HG02943 (cell line): ENCODE measurements at regions not wholly inside any gene's neighbourhood (a gene's known extent, or its start where the extent isn't known, plus 50 kb on each side); places are given as distances from the start of the nearest gene placed in this dataset.
"Not testable (repeated sequence)": the region's sequence is repeated elsewhere in the genome, so short reads cannot be mapped to it uniquely, and the experiment has no call there.

Experiments
- ATAC-seq: cut with Tn5 transposase; IDR thresholded peaks from one replicate; pipeline ENCODE4 v1.9.1; 2021; ENCODE audit warnings: mild to moderate bottlenecking, low read depth, moderate library complexity; ENCODE audit not compliant: unreplicated experiment

DNA sequence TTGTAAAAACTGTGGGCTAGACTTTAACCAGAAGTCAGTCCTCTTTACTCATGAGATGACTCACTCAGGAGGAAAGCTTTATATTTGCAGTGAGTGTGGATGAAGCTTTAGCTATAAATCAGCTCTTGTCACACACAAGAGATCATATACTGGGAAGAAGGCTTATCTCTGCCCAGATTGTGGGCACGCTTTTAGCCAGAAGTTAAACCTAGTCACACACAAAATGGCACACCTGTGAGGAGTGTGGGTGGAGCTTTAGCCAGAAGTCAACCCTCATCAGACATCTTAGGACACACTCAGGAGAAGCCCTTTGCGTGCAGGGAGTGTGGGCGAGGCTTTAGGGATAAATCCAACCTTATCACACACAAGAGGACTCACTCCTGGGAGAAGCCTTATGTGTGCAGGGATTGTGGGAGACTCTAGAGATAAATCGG is 706.9 kb upstream of the LUZP2 start:
- ATAC-seq = no peak

DNA sequence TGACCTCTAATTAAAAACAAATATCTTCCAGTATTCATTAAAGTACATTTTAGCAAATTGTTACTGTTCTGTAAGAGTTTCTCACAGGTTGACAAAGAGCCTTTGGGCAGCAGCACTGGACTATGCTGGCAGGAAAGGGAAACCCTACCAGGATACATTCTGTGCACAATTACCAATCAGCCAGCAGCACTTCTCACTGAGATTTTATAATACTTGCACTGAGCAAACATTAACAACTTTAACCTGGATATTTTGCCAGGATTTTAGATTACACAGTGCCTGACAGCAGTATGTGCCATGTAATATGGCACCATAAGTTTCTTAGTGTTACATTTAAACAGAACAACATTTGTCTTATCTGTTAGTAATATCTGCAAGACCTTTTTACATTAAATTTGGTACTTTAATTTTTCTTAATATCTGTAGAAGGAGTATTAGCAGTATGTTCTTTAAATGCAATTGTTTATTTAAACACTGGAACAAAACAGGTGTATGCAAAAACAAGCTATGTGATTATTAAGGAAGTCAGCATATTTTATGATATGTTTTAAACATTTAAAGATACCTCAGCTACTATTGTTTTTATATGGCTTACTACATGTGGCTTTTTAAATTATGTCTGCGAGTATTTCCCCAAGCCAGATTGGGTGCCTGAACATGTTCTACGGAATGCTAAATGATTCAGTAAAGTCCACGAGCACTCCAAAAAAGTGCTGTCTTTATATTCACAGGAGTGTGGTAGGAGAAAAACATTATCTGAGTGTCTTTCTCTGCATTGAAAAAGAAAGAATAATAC is 699.0 kb upstream of the LUZP2 start:
- ATAC-seq = no peak

DNA sequence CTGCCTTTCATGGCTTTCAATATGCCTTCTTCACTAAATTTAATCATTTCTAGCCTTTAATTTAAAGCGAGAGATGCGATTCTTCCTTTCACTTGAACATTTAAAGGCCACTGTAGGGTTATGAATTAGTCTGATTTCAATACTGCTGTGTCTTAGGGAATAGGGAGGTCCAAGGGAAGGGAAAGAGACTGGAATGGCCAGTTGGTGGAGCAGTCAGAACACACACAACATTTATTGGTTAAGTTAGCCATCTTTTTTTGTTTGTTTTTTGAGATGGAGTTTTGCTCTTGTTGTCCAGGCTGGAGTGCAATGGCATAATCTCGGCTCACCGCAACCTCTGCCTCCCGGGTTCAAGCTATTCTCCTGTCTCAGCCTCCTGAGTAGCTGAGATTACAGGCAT is 662.5 kb upstream of the LUZP2 start:
- ATAC-seq = not testable (repeated sequence)

DNA sequence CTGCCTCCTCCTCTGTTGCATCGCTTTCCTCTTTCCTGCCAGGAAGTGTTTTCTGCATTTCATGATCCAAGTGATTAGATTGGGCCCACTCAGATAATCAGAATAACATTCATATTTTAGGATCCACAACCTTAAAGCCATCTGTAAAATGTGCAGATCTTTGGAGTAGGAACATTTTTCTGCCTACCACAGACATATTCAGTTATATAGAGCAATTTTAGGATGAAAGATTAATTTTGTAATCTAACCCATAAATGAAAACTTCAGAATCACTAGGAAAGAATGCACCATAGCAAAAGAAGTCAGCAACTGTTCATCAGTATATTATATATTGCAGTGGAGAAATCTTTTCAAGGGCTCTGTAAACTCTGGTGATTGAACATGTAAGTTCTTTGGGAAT is 659.9 kb upstream of the LUZP2 start:
- ATAC-seq = no peak

GRCh38 chr11:23840872-23841271 is 656.0 kb upstream of the LUZP2 start:
- no peak for ATAC-seq

GRCh38 chr11:23846902-23847422 is 649.9 kb upstream of the LUZP2 start:
- ATAC-seq = no peak

- ATAC-seq = no peak
These were observed 645.6 kb upstream of the LUZP2 start for GRCh38 chr11:23851216-23851615.

DNA sequence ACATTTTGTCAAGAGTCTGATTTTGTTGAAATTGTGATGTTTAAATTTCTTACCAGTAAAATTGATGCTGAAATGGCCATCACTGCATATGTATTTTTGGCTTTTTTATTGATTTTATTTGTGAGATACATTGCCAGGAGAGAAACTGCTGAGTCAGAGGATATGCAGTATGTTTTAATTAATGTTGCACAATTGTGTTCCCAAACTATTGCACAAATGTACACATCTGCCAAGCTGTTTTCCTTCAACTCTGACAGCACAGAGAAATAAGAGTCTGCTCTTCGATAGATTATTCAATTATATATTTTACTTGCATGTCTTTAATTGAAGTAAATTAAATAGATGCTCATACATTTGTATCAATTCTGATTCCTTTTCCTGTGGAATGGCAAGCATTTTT is 640.2 kb upstream of the LUZP2 start:
- no peak for ATAC-seq

DNA sequence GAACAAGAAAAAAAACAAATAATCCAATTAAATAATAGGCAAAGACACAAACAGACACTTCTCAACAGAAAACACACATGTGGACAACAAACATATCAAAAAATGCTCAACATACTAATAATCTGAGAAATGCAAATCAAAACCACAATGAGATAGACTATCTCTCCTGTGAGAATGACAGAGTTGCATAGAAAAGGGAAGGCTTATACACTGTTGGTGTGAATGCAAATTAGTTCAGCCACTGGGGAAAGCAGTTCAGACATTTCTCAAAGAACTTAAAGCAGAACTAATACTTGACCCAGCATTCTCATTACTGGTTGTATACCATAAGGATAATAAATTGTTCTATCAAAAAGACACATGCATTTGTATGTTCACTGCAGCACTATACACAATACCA is 637.8 kb upstream of the LUZP2 start:
- no peak for ATAC-seq

GRCh38 chr11:23861615-23862014 is 635.2 kb upstream of the LUZP2 start:
- no peak for ATAC-seq

- ATAC-seq = no peak
These were observed 631.4 kb upstream of the LUZP2 start for GRCh38 chr11:23865341-23865975.

DNA sequence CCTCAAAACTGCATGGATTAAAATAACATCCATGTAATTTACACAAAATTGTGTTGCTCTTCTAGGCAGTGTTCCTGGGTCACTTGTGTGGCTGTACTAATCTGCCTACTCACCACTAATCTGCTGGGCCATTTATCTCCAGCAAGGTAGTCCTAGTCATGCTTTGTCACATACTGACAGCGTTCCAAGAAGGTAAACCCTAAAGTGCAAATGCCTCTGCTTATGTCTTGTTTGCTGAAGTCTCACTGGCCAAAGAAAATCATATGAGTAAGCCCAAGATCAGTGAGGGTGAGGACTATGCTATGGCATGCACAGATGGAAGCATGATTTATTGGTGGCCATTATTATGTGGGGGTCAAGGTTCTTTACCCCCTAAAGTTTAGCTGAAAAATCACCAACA is 630.2 kb upstream of the LUZP2 start:
- no peak for ATAC-seq

- no peak for ATAC-seq
These were observed 627.2 kb upstream of the LUZP2 start for GRCh38 chr11:23869671-23870070.

DNA sequence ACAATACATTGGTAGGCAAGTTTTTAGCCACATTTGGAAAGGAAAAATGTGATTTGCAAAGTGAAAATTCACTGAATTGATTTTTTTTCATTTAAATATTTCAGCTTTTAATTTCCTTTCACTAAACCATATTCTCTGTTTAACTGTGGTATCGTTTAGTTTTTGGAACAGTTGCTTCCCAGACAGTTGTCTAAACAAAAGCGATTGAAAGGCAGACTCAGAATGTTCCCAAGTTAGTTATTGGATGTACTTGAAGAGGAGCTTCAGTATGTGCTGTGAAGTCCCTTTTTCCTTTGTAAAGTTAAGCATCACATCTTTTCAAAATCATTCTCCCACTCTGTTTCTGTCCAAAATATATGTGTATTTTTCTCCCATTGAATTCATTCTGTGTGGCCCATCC is 623.4 kb upstream of the LUZP2 start:
- ATAC-seq = no peak

- no peak for ATAC-seq
These were observed 621.5 kb upstream of the LUZP2 start for GRCh38 chr11:23875176-23875850.

DNA sequence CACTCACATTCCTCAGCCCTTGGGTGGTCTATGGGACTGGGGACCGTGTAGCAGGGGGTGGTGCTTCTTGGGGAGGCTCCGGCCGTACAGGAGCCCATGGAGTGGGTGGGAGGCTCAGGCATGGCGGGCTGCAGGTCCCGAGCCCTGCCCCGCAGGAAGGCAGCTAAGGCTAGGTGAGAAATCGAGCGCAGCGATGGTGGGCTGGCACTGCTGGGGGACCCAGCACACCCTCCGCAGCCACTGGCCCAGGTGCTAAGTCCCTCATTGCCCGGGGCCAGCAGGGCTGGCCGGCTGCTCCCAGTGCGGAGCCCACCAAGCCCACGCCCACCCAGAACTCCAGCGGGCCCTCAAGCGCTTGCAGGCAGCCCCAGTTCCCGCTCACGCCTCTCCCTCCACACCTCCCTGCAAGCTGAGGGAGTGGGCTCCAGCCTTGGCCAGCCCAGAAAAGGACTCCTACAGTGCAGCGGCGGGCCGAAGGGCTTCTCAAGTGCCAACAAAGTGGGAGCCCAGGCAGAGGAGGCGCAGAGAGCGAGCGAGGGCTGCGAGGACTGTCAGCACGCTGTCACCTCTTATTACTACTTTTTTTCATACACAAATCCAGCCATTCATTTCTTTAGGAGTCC is 613.3 kb upstream of the LUZP2 start:
- ATAC-seq = not testable (repeated sequence)

GRCh38 chr11:23884341-23884740 is 612.5 kb upstream of the LUZP2 start:
- ATAC-seq = no peak

GRCh38 chr11:23885801-23886200 is 611.1 kb upstream of the LUZP2 start:
- no peak for ATAC-seq

DNA sequence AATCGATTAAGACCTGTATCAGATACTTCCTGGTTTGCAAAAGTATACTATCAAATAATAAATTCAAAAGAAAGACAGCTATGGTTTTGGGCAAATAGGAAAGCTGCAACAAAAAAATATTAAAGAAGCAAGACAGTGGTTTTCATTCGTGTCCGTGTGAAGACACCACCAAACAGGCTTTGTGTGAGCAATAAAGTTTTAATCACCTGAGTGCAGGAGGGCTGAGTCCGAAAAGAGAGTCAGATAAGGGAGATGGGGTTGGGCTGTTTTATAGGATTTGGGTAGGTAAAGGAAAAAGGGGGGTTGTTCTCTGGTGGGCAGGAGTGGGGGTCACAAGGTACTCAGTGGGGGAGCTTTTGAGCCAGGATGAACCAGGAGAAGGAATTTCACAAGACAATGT is 609.7 kb upstream of the LUZP2 start:
- ATAC-seq = not testable (repeated sequence)

- ATAC-seq = no peak
These were observed 603.7 kb upstream of the LUZP2 start for GRCh38 chr11:23893126-23893525.
